ENCODE measurements at regions not wholly inside any gene's neighbourhood (a gene's known extent, or its start where the extent isn't known, plus 50 kb on each side); places are given as distances from the start of the nearest gene placed in this dataset.

DNA sequence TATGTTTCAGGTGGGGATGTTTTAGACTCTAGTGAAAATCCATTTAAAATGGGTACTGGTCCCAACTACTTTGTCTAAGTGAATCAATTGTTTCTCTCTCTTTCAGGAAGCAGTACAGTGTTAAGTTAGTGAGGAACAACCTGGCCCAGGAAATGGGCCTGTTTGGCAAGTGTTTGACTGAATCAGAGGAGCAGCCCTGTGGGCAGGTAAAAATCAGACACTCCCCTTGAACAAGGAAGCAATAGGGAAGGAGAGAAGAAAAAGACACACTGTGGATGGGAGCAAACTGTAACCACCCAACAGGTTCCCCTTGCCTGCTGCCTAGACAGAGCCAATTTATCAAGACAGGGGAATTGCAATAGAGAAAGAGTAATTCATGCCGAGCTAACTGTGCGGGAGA, 245.7 kb downstream of the C11orf87 start (continued):
- TF ChIP-seq, protein P1, sequence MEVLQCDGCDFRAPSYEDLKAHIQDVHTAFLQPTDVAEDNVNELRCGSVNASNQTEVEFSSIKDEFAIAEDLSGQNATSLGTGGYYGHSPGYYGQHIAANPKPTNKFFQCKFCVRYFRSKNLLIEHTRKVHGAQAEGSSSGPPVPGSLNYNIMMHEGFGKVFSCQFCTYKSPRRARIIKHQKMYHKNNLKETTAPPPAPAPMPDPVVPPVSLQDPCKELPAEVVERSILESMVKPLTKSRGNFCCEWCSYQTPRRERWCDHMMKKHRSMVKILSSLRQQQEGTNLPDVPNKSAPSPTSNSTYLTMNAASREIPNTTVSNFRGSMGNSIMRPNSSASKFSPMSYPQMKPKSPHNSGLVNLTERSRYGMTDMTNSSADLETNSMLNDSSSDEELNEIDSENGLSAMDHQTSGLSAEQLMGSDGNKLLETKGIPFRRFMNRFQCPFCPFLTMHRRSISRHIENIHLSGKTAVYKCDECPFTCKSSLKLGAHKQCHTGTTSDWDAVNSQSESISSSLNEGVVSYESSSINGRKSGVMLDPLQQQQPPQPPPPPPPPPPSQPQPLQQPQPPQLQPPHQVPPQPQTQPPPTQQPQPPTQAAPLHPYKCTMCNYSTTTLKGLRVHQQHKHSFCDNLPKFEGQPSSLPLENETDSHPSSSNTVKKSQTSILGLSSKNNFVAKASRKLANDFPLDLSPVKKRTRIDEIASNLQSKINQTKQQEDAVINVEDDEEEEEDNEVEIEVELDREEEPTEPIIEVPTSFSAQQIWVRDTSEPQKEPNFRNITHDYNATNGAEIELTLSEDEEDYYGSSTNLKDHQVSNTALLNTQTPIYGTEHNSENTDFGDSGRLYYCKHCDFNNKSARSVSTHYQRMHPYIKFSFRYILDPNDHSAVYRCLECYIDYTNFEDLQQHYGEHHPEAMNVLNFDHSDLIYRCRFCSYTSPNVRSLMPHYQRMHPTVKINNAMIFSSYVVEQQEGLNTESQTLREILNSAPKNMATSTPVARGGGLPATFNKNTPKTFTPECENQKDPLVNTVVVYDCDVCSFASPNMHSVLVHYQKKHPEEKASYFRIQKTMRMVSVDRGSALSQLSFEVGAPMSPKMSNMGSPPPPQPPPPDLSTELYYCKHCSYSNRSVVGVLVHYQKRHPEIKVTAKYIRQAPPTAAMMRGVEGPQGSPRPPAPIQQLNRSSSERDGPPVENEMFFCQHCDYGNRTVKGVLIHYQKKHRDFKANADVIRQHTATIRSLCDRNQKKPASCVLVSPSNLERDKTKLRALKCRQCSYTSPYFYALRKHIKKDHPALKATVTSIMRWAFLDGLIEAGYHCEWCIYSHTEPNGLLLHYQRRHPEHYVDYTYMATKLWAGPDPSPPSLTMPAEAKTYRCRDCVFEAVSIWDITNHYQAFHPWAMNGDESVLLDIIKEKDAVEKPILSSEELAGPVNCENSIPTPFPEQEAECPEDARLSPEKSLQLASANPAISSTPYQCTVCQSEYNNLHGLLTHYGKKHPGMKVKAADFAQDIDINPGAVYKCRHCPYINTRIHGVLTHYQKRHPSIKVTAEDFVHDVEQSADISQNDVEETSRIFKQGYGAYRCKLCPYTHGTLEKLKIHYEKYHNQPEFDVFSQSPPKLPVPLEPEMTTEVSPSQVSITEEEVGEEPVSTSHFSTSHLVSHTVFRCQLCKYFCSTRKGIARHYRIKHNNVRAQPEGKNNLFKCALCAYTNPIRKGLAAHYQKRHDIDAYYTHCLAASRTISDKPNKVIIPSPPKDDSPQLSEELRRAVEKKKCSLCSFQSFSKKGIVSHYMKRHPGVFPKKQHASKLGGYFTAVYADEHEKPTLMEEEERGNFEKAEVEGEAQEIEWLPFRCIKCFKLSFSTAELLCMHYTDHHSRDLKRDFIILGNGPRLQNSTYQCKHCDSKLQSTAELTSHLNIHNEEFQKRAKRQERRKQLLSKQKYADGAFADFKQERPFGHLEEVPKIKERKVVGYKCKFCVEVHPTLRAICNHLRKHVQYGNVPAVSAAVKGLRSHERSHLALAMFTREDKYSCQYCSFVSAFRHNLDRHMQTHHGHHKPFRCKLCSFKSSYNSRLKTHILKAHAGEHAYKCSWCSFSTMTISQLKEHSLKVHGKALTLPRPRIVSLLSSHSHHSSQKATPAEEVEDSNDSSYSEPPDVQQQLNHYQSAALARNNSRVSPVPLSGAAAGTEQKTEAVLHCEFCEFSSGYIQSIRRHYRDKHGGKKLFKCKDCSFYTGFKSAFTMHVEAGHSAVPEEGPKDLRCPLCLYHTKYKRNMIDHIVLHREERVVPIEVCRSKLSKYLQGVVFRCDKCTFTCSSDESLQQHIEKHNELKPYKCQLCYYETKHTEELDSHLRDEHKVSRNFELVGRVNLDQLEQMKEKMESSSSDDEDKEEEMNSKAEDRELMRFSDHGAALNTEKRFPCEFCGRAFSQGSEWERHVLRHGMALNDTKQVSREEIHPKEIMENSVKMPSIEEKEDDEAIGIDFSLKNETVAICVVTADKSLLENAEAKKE (CRISPR knock-in tag; IDR thresholded peaks at IDR 0.05) = no peak
- TF ChIP-seq ZNF331 (CRISPR knock-in tag; IDR thresholded peaks at IDR 0.05; ENCODE audit: low read depth) = no peak

DNA sequence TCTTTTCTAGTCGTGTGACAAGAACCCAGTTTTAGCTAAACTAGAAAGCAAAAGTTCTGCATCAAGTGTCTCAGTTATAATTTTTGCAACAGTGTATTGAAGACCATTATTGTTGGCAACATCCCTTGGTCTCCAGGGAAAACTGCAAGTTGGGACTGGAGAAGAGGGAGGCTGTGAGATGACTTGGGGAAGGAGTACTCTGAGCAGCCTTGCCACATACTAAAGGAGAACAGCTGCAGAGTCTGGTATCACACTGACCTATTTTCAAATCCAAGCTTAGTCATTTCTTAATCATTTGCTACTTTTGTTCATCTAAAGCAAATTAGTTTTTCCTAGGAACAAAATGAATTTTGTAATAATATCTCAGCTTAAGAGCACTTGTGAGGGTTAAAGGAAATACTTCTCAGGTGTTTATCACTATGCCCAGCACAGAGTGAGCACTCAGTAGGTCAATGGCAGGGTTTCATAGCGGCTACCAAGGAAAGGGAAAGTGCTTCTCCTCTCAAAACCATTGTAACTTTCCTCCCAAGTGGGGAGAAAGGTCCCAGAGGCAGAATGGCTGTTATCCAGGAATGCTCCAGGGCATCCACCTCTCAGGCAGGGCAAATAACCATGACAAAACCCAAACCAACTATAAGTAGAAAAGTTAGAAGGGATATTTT, 247.1 kb downstream of the C11orf87 start:
- H3K27me3 ChIP-seq (ENCODE audit: insufficient read depth) = no peaks in the 10 kb centered on the region
- no peak for DNase-seq (ENCODE audit: low spot score)
- TF ChIP-seq EZH2phosphoT487 (IDR thresholded peaks at IDR 0.05; ENCODE audit: unreplicated experiment) = no peak
- no peak for TF ChIP-seq EZH2 (IDR thresholded peaks at IDR 0.05; ENCODE audit: low read depth, unreplicated experiment)
- no peak for TF ChIP-seq NANOG (IDR thresholded peaks at IDR 0.05; ENCODE audit: borderline replicate concordance)
- TF ChIP-seq, protein P2, sequence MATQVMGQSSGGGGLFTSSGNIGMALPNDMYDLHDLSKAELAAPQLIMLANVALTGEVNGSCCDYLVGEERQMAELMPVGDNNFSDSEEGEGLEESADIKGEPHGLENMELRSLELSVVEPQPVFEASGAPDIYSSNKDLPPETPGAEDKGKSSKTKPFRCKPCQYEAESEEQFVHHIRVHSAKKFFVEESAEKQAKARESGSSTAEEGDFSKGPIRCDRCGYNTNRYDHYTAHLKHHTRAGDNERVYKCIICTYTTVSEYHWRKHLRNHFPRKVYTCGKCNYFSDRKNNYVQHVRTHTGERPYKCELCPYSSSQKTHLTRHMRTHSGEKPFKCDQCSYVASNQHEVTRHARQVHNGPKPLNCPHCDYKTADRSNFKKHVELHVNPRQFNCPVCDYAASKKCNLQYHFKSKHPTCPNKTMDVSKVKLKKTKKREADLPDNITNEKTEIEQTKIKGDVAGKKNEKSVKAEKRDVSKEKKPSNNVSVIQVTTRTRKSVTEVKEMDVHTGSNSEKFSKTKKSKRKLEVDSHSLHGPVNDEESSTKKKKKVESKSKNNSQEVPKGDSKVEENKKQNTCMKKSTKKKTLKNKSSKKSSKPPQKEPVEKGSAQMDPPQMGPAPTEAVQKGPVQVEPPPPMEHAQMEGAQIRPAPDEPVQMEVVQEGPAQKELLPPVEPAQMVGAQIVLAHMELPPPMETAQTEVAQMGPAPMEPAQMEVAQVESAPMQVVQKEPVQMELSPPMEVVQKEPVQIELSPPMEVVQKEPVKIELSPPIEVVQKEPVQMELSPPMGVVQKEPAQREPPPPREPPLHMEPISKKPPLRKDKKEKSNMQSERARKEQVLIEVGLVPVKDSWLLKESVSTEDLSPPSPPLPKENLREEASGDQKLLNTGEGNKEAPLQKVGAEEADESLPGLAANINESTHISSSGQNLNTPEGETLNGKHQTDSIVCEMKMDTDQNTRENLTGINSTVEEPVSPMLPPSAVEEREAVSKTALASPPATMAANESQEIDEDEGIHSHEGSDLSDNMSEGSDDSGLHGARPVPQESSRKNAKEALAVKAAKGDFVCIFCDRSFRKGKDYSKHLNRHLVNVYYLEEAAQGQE (IDR thresholded peaks at IDR 0.05; ENCODE audit: unreplicated experiment) = no peak
- TF ChIP-seq, protein P3, sequence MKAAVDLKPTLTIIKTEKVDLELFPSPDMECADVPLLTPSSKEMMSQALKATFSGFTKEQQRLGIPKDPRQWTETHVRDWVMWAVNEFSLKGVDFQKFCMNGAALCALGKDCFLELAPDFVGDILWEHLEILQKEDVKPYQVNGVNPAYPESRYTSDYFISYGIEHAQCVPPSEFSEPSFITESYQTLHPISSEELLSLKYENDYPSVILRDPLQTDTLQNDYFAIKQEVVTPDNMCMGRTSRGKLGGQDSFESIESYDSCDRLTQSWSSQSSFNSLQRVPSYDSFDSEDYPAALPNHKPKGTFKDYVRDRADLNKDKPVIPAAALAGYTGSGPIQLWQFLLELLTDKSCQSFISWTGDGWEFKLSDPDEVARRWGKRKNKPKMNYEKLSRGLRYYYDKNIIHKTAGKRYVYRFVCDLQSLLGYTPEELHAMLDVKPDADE (IDR thresholded peaks at IDR 0.05) = no peak
- TF ChIP-seq ZNF114 (CRISPR knock-in tag; IDR thresholded peaks at IDR 0.05) = no peak
- no peak for TF ChIP-seq STAT1 (IDR thresholded peaks at IDR 0.05; ENCODE audit: unreplicated experiment)
- TF ChIP-seq, protein P4, sequence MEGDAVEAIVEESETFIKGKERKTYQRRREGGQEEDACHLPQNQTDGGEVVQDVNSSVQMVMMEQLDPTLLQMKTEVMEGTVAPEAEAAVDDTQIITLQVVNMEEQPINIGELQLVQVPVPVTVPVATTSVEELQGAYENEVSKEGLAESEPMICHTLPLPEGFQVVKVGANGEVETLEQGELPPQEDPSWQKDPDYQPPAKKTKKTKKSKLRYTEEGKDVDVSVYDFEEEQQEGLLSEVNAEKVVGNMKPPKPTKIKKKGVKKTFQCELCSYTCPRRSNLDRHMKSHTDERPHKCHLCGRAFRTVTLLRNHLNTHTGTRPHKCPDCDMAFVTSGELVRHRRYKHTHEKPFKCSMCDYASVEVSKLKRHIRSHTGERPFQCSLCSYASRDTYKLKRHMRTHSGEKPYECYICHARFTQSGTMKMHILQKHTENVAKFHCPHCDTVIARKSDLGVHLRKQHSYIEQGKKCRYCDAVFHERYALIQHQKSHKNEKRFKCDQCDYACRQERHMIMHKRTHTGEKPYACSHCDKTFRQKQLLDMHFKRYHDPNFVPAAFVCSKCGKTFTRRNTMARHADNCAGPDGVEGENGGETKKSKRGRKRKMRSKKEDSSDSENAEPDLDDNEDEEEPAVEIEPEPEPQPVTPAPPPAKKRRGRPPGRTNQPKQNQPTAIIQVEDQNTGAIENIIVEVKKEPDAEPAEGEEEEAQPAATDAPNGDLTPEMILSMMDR (conservative IDR thresholded peaks at IDR 0.05; ENCODE audit: low read depth in 2 of 2) = no peak

More for the DNA sequence above, 247.1 kb downstream of the C11orf87 start:
- Mint-ChIP-seq H3K9me3 (peaks cover 5% of the 10 kb centered on the region; the same call in 1 of the 3 replicates), H3K36me3 (ENCODE audit: low read depth) (no peaks in the 10 kb centered on the region), H3K4me1 (no peaks in the 10 kb centered on the region), H3K4me3 (no peak overlapping the region), H3K27me3 (ENCODE audit: insufficient read depth, low read depth, poor library complexity) (peaks cover 4% of the 10 kb centered on the region), H3K27ac (no peak overlapping the region)
- ATAC-seq = no peak
- H2AFZ ChIP-seq = peak overlapping the region; percentile 80
- H3K4me1 ChIP-seq (ENCODE audit: insufficient read depth) = no peaks in the 10 kb centered on the region
- no peaks in the 10 kb centered on the region for H3K79me2 ChIP-seq (replicated peaks; ENCODE audit: insufficient read depth)
- no peak overlapping the region for H3K4me3 ChIP-seq
- no peaks in the 10 kb centered on the region for H3K36me3 ChIP-seq (ENCODE audit: insufficient read depth)
- 0 out of 2 replicates have a peak, but pooled peaks cover 6% of the 10 kb centered on the region for H3K9me2 ChIP-seq (ENCODE audit: insufficient read depth)
- no peak overlapping the region for H3K4me2 ChIP-seq
- H4K20me1 ChIP-seq (replicated peaks; ENCODE audit: insufficient read depth) = no peaks in the 10 kb centered on the region
- H3K27ac ChIP-seq (ENCODE audit: low read depth) = no peak overlapping the region
- H3F3A ChIP-seq (replicated peaks; ENCODE audit: low read depth) = no peaks in the 10 kb centered on the region
